TTC549 (cell line): ENCODE measurements at regions not wholly inside any gene's neighbourhood (a gene's known extent, or its start where the extent isn't known, plus 50 kb on each side); places are given as distances from the start of the nearest gene placed in this dataset.
"Not testable (repeated sequence)": the region's sequence is repeated elsewhere in the genome, so short reads cannot be mapped to it uniquely, and the experiment has no call there.

ENCODE experiments used
- FAIRE-seq: peaks from 2 replicates; lab custom pipeline; 2012; peaks lifted over from hg19 to GRCh38; lab: Jason Lieb, UNC

DNA sequence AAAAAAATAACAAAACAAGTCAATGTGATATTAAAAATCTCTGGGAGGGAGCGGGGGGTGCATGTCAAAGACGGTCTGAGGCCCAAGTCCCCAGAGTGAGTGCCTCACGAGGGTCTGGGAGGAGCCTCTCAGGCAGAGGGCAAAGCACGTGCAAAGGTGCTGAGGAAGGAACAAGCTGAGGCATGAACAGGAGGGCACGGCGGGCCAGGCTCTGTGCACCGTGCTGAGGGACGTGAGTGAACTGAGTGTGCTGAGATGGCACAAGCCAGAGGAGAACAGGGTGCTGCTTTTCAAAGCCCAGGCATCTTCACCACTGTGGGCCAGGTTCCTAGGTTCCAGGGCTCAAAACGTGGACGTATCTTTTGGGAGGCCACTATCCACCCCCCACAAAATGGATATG lies 142.1 kb upstream of the PHACTR3 start:
- no peak for FAIRE-seq

GRCh38 chr20:59463541-59463940 lies 140.8 kb upstream of the PHACTR3 start:
- no peak for FAIRE-seq

DNA sequence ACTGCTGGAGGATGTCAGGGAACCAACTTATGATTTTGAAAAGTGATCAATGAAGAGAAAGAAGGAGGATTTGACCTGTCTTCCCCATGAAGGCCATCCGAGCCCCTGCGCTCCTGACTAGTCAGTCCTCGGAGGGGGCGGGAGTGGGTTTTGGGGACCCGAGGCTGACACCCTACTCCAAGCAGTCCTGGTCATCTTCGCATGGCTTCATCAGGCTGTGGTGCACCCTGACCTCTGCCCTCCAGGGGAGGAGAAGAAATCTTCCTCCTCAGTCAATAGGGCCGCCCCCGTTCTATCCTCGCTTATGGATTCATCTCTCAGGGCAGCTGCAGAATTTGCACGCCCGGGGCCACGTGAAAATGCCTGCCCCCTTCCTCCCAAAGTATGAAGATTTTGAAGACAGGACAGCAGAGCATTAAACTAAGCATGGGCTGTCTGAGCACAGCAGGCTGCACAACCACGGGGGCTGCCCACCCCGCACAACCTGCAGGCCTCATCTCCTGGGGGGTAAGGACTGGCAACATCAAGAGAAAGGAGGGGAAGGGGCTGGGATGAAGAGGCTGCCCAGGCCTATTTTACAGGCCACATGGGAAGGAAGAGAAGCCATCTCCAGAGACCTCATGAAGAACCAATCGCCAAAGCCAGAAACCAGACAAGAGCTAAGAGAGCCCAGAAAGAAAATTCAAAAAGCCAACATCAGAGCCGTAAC lies 138.1 kb upstream of the PHACTR3 start:
- no peak for FAIRE-seq

GRCh38 chr20:59468831-59469230 lies 135.5 kb upstream of the PHACTR3 start:
- FAIRE-seq = no peak

DNA sequence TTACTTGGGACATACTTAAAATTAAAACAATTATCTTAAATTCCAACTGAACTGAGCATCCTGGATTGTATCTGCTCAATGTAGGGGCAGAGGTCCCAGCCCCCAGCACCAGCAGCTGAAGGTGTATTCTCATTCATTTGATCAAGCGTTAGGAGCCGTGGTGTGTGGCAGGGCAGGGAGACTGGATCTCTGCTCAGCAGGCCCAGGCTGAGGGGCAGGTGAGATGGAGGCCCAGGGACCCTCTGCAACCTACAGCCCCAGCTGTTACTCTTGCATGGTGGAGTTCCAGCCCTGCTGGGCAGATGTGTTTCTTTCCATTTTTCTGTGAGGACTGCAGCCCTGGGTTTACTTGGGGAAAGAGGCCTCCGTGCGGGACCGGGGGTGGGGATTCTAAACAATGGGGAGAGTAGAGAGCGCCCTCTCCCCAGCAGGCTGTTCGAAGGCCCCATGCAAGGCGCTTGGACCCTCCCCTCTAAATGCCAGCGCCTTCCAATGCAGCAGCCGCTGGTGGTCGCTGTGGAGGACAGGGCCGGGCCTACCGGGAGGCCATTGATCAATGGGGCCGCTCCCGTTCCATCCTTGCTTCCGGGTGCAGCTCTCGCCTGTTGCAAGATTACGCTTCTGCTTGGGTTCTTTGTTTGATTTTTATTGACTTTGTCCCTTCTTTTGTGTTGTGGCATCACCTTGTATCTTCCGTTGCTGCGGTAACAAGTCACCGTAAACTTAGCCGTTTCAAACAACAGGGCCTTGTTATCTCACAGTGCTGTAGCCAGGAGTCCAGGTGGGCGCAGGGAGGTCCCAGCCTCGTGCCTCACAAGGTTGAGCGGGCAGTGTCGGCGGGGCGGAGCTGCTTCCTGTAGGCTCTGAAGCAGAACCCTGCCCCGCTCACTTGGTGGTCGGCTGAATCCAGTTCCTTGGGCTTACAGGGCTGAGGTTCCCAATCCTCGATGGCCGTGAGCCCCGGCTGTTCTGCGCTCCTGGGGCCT lies 134.8 kb upstream of the PHACTR3 start:
- no peak for FAIRE-seq

- no peak for FAIRE-seq
Observed at GRCh38 chr20:59470521-59470920, 133.8 kb upstream of the PHACTR3 start.

- no peak for FAIRE-seq
Observed at GRCh38 chr20:59471653-59472421, 132.5 kb upstream of the PHACTR3 start.

DNA sequence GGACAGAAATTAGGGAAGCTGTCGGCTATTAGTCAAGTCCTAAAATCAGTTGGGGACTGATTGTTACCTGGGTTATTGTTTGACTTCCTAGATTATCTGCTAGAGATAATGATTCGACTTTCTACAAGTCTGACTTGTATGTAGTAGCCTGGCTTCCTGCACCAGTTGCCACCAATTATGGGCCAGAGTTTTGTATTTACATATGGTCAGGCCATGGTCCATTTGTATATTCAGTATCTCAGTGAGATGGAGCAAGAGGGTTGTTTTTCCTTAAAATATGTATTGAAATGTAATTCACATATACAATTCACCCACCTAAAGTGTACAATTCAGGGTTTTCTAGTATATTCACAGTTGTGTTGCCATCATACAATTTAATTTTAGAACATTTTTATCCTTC lies 130.6 kb upstream of the PHACTR3 start:
- FAIRE-seq = no peak

GRCh38 chr20:59481067-59481466 lies 123.3 kb upstream of the PHACTR3 start:
- no peak for FAIRE-seq

GRCh38 chr20:59481477-59482018 lies 122.8 kb upstream of the PHACTR3 start:
- no peak for FAIRE-seq

GRCh38 chr20:59482351-59483187 lies 121.8 kb upstream of the PHACTR3 start:
- no peak for FAIRE-seq

GRCh38 chr20:59483481-59483880 lies 120.9 kb upstream of the PHACTR3 start:
- FAIRE-seq = no peak

- no peak for FAIRE-seq
Observed at GRCh38 chr20:59484228-59484627, 120.1 kb upstream of the PHACTR3 start.

- no peak for FAIRE-seq
Observed at GRCh38 chr20:59485576-59486454, 118.5 kb upstream of the PHACTR3 start.

DNA sequence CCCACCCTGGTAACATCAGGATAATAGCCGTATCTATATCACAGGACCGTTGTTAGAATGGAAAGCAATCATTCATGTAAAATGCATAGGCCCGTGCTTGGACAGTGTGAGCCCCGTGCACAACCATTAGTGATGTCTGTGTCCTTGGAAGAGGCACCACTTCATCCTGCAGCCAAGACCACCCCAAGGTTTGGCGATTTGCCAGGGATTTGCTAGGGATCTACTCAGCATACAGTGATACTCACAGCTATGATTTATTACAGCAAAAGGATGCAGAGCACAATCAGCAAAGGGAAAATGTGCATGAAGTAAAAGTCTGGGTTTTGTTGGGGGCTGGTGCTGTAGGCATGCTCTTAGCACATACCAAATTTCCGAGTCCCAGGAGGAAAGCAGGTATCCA lies 115.9 kb upstream of the PHACTR3 start:
- FAIRE-seq = not testable (repeated sequence)

GRCh38 chr20:59490196-59491004 lies 113.9 kb upstream of the PHACTR3 start:
- not testable (repeated sequence) for FAIRE-seq

DNA sequence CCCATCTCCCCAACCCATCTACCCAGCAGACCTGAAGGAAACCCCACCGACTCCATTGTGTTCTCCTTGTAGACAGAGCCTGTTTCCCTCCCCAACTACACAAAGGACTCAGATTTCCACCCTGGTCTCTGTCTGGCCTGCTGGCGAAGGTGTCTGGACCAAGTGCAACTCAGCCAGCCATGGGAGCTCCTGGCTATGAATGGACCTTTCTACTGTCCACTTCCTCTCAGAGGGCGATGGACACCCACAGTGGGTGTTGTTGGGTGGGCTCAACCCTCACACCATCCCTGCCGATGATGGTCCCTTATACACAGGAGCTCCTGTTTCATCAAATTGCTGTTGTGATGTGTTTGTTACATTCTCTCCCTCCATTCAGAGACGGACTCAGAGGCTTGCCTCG lies 112.5 kb upstream of the PHACTR3 start:
- no peak for FAIRE-seq

GRCh38 chr20:59493926-59494325 lies 110.4 kb upstream of the PHACTR3 start:
- FAIRE-seq = no peak

GRCh38 chr20:59495166-59495565 lies 109.2 kb upstream of the PHACTR3 start:
- no peak for FAIRE-seq
